HL-60 (cell line): ENCODE measurements at regions not wholly inside any gene's neighbourhood (a gene's known extent, or its start where the extent isn't known, plus 50 kb on each side); places are given as distances from the start of the nearest gene placed in this dataset.

Source experiments
- GABPA ChIP-seq: IDR thresholded peaks from 2 replicates; pipeline ENCODE4 v1.6.1; 2012; ENCODE audit warnings: low read depth
- POLR2AphosphoS5 ChIP-seq: IDR thresholded peaks from 2 replicates; pipeline ENCODE4 v1.6.1; 2012; ENCODE audit warnings: low read depth
- TF ChIP-seq, protein P1 (sequence below): IDR thresholded peaks from one replicate; pipeline ENCODE4 v1.5.1; 2011; ENCODE audit warnings: low read length, control low read depth, inconsistent platforms; ENCODE audit not compliant: insufficient read depth
- TF ChIP-seq, protein P2 (sequence below): IDR thresholded peaks from 2 replicates; pipeline ENCODE4 v1.6.1; 2012; ENCODE audit warnings: low read depth; ENCODE audit not compliant: insufficient replicate concordance

DNA sequence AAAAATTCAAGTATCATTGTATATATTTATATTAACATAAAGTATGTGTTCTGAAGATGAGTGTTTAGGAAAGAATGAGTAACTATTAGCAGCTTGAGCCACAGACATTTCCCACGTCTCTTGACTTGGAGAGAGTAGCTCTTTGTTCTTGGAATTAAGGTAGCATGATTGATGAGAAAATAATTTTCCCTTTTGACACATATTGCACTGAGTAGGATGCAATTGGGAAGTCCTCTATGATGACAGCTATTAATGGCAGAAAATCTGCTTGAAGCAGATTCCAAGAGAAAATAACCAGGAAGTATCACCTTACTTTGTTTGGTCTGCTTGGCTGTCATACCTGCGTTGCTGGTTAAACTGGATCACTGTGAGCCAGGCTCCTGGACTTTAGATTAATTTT is 204.8 kb downstream of the TLE4 start:
- TF ChIP-seq, protein P1, sequence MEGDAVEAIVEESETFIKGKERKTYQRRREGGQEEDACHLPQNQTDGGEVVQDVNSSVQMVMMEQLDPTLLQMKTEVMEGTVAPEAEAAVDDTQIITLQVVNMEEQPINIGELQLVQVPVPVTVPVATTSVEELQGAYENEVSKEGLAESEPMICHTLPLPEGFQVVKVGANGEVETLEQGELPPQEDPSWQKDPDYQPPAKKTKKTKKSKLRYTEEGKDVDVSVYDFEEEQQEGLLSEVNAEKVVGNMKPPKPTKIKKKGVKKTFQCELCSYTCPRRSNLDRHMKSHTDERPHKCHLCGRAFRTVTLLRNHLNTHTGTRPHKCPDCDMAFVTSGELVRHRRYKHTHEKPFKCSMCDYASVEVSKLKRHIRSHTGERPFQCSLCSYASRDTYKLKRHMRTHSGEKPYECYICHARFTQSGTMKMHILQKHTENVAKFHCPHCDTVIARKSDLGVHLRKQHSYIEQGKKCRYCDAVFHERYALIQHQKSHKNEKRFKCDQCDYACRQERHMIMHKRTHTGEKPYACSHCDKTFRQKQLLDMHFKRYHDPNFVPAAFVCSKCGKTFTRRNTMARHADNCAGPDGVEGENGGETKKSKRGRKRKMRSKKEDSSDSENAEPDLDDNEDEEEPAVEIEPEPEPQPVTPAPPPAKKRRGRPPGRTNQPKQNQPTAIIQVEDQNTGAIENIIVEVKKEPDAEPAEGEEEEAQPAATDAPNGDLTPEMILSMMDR, result no peak
- TF ChIP-seq, protein P2, sequence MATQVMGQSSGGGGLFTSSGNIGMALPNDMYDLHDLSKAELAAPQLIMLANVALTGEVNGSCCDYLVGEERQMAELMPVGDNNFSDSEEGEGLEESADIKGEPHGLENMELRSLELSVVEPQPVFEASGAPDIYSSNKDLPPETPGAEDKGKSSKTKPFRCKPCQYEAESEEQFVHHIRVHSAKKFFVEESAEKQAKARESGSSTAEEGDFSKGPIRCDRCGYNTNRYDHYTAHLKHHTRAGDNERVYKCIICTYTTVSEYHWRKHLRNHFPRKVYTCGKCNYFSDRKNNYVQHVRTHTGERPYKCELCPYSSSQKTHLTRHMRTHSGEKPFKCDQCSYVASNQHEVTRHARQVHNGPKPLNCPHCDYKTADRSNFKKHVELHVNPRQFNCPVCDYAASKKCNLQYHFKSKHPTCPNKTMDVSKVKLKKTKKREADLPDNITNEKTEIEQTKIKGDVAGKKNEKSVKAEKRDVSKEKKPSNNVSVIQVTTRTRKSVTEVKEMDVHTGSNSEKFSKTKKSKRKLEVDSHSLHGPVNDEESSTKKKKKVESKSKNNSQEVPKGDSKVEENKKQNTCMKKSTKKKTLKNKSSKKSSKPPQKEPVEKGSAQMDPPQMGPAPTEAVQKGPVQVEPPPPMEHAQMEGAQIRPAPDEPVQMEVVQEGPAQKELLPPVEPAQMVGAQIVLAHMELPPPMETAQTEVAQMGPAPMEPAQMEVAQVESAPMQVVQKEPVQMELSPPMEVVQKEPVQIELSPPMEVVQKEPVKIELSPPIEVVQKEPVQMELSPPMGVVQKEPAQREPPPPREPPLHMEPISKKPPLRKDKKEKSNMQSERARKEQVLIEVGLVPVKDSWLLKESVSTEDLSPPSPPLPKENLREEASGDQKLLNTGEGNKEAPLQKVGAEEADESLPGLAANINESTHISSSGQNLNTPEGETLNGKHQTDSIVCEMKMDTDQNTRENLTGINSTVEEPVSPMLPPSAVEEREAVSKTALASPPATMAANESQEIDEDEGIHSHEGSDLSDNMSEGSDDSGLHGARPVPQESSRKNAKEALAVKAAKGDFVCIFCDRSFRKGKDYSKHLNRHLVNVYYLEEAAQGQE, result no peak
- TF ChIP-seq GABPA (no peak), POLR2AphosphoS5 (no peak)
